GM19463 (cell line): ENCODE measurements at regions not wholly inside any gene's neighbourhood (a gene's known extent, or its start where the extent isn't known, plus 50 kb on each side); places are given as distances from the start of the nearest gene placed in this dataset.

Experiments used
- ATAC-seq: cut with Tn5 transposase; IDR thresholded peaks from one replicate; pipeline ENCODE4 v1.9.1; 2021; ENCODE audit warnings: mild to moderate bottlenecking, moderate library complexity; ENCODE audit not compliant: unreplicated experiment

- no peak for ATAC-seq
Observed at GRCh38 chr12:85669911-85670310, 166.3 kb downstream of the RASSF9 start.

GRCh38 chr12:85672436-85672835 lies 163.8 kb downstream of the RASSF9 start:
- ATAC-seq = no peak

- ATAC-seq = no peak
Observed at GRCh38 chr12:85673921-85674420, 162.2 kb downstream of the RASSF9 start.

- ATAC-seq = no peak
Observed at GRCh38 chr12:85676816-85677749, 159.1 kb downstream of the RASSF9 start.

GRCh38 chr12:85679296-85679695 lies 156.9 kb downstream of the RASSF9 start:
- ATAC-seq = no peak

GRCh38 chr12:85680881-85681280 lies 155.3 kb downstream of the RASSF9 start:
- no peak for ATAC-seq

- no peak for ATAC-seq
Observed at GRCh38 chr12:85681333-85681732, 154.9 kb downstream of the RASSF9 start.

GRCh38 chr12:85683051-85683450 lies 153.2 kb downstream of the RASSF9 start:
- ATAC-seq = no peak

- ATAC-seq = no peak
Observed at GRCh38 chr12:85688837-85689236, 147.4 kb downstream of the RASSF9 start.

GRCh38 chr12:85690146-85690545 lies 146.1 kb downstream of the RASSF9 start:
- ATAC-seq = no peak

GRCh38 chr12:85693093-85693665 lies 143.0 kb downstream of the RASSF9 start:
- no peak for ATAC-seq

- ATAC-seq = no peak
Observed at GRCh38 chr12:85695097-85695715, 141.0 kb downstream of the RASSF9 start.

- no peak for ATAC-seq
Observed at GRCh38 chr12:85697003-85697402, 139.2 kb downstream of the RASSF9 start.

- no peak for ATAC-seq
Observed at GRCh38 chr12:85698937-85699336, 137.3 kb downstream of the RASSF9 start.

GRCh38 chr12:85708775-85709174 lies 127.4 kb downstream of the RASSF9 start:
- ATAC-seq = no peak

GRCh38 chr12:85711735-85712390 lies 124.3 kb downstream of the RASSF9 start:
- ATAC-seq = no peak

GRCh38 chr12:85713373-85713772 lies 122.8 kb downstream of the RASSF9 start:
- ATAC-seq = no peak

- ATAC-seq = no peak
Observed at GRCh38 chr12:85714425-85714824, 121.8 kb downstream of the RASSF9 start.

GRCh38 chr12:85720308-85721033 lies 115.7 kb downstream of the RASSF9 start:
- no peak for ATAC-seq

GRCh38 chr12:85725991-85726390 lies 110.2 kb downstream of the RASSF9 start:
- no peak for ATAC-seq
